GM04503 (cell line): ENCODE measurements at regions not wholly inside any gene's neighbourhood (a gene's known extent, or its start where the extent isn't known, plus 50 kb on each side); places are given as distances from the start of the nearest gene placed in this dataset.

Experiments used
- DNase-seq: peaks from one replicate; pipeline ENCODE4 v3.0.0-alpha.2; 2012; ENCODE audit warnings: low read depth

GRCh38 chr2:46813020-46813415 lies 102.6 kb downstream of the MCFD2 start:
- DNase-seq, result no peak
